ENCODE measurements at regions not wholly inside any gene's neighbourhood (a gene's known extent, or its start where the extent isn't known, plus 50 kb on each side); places are given as distances from the start of the nearest gene placed in this dataset.

- TF ChIP-seq CTCF (IDR thresholded peaks at IDR 0.05) (no peak), POLR2A (IDR thresholded peaks at IDR 0.05) (no peak)
These were observed 178.7 kb upstream of the SGCD start for GRCh38 chr5:156148301-156148700.
